GM19240 (cell line): ENCODE measurements at regions not wholly inside any gene's neighbourhood (a gene's known extent, or its start where the extent isn't known, plus 50 kb on each side); places are given as distances from the start of the nearest gene placed in this dataset.
"Not testable (repeated sequence)": the region's sequence is repeated elsewhere in the genome, so short reads cannot be mapped to it uniquely, and the experiment has no call there.

Source experiments
- DNase-seq: peaks from one replicate; pipeline ENCODE4 v3.0.0; 2011; ENCODE audit warnings: low spot score; ENCODE audit not compliant: insufficient read length

GRCh38 chr2:8502316-8502715 is 179.5 kb upstream of the ID2 start:
- DNase-seq = no peak

- no peak for DNase-seq
These were observed 176.4 kb upstream of the ID2 start for GRCh38 chr2:8505311-8505920.

GRCh38 chr2:8506746-8507145 is 175.1 kb upstream of the ID2 start:
- DNase-seq = no peak

- no peak for DNase-seq
These were observed 173.1 kb upstream of the ID2 start for GRCh38 chr2:8508766-8509165.

- no peak for DNase-seq
These were observed 172.2 kb upstream of the ID2 start for GRCh38 chr2:8509621-8510020.

GRCh38 chr2:8510055-8510454 is 171.8 kb upstream of the ID2 start:
- not testable (repeated sequence) for DNase-seq

- DNase-seq = no peak
These were observed 171.3 kb upstream of the ID2 start for GRCh38 chr2:8510519-8510918.

- DNase-seq = no peak
These were observed 169.8 kb upstream of the ID2 start for GRCh38 chr2:8511868-8512612.

- DNase-seq = no peak
These were observed 168.1 kb upstream of the ID2 start for GRCh38 chr2:8513601-8514273.

GRCh38 chr2:8514274-8514662 is 167.6 kb upstream of the ID2 start:
- DNase-seq = no peak

GRCh38 chr2:8514796-8515758 is 166.8 kb upstream of the ID2 start:
- DNase-seq = peak; percentile 82

GRCh38 chr2:8515864-8516533 is 165.9 kb upstream of the ID2 start:
- DNase-seq = peak; percentile 23

- no peak for DNase-seq
These were observed 163.9 kb upstream of the ID2 start for GRCh38 chr2:8517850-8518498.

GRCh38 chr2:8518979-8519668 is 162.7 kb upstream of the ID2 start:
- DNase-seq = no peak

- no peak for DNase-seq
These were observed 161.0 kb upstream of the ID2 start for GRCh38 chr2:8520791-8521344.

- DNase-seq = no peak
These were observed 159.2 kb upstream of the ID2 start for GRCh38 chr2:8522687-8523086.

GRCh38 chr2:8524388-8524787 is 157.5 kb upstream of the ID2 start:
- no peak for DNase-seq

- DNase-seq = no peak
These were observed 157.0 kb upstream of the ID2 start for GRCh38 chr2:8524823-8525222.

GRCh38 chr2:8525236-8525581 is 156.6 kb upstream of the ID2 start:
- no peak for DNase-seq
